Mesothelial cell of epicardium (in vitro differentiated cells): ENCODE measurements at regions not wholly inside any gene's neighbourhood (a gene's known extent, or its start where the extent isn't known, plus 50 kb on each side); places are given as distances from the start of the nearest gene placed in this dataset.

ENCODE experiments used
- DNase-seq, 2 experiments: peaks; one replicate each; pipeline ENCODE4 v3.0.0; 2021; ENCODE audit warnings: low spot score in 2 of 2; ENCODE audit not compliant: unreplicated experiment in 2 of 2
- H3K27ac Mint-ChIP-seq: 2 replicates; pipeline ENCODE4 v1.8.0; 2021; ENCODE audit warnings: mixed read lengths
- H3K27me3 Mint-ChIP-seq: 2 replicates; pipeline ENCODE4 v1.8.0; 2021; ENCODE audit warnings: low read depth, mixed read lengths
- H3K36me3 Mint-ChIP-seq: 2 replicates; pipeline ENCODE4 v1.8.0; 2021; ENCODE audit warnings: mixed read lengths
- H3K4me1 Mint-ChIP-seq: 2 replicates; pipeline ENCODE4 v1.8.0; 2021; ENCODE audit warnings: mixed read lengths
- H3K4me3 Mint-ChIP-seq: 2 replicates; pipeline ENCODE4 v1.8.0; 2021; ENCODE audit warnings: mild to moderate bottlenecking, moderate library complexity, mixed read lengths
- H3K9me3 Mint-ChIP-seq: 2 replicates; pipeline ENCODE4 v1.8.0; 2021; ENCODE audit warnings: mixed read lengths
- TF ChIP-seq, protein P1 (sequence below): fragments of 200-600 bp; sonication (generic); IDR thresholded peaks from one replicate; pipeline ENCODE4 v1.5.0; 2021; ENCODE audit warnings: antibody characterized with exemption; ENCODE audit not compliant: unreplicated experiment

DNA sequence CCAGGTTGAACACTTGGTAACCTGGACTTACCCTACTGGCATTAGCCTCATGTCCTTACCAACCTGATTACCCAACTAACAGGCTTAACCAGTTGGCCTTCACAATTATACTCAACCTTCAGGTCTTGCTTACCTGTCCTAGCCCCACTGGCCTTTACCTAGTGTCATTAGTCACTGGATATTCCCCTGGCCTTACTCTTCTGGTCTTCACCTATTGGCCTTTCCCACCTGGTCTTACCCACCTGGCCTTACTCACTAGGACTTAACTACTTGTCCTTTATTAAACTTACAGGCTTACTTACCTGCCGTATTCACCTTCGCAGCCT, 131.1 kb upstream of the ZSWIM2 start:
- TF ChIP-seq, protein P1, sequence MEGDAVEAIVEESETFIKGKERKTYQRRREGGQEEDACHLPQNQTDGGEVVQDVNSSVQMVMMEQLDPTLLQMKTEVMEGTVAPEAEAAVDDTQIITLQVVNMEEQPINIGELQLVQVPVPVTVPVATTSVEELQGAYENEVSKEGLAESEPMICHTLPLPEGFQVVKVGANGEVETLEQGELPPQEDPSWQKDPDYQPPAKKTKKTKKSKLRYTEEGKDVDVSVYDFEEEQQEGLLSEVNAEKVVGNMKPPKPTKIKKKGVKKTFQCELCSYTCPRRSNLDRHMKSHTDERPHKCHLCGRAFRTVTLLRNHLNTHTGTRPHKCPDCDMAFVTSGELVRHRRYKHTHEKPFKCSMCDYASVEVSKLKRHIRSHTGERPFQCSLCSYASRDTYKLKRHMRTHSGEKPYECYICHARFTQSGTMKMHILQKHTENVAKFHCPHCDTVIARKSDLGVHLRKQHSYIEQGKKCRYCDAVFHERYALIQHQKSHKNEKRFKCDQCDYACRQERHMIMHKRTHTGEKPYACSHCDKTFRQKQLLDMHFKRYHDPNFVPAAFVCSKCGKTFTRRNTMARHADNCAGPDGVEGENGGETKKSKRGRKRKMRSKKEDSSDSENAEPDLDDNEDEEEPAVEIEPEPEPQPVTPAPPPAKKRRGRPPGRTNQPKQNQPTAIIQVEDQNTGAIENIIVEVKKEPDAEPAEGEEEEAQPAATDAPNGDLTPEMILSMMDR: no peak
- no peaks in the 10 kb centered on the region for H3K27me3 Mint-ChIP-seq
- no peaks in the 10 kb centered on the region for H3K4me1 Mint-ChIP-seq
- H3K9me3 Mint-ChIP-seq: peaks cover 3% of the 10 kb centered on the region
- DNase-seq: no peak
- no peak overlapping the region for H3K4me3 Mint-ChIP-seq
- H3K36me3 Mint-ChIP-seq: no peaks in the 10 kb centered on the region
- H3K27ac Mint-ChIP-seq: no peak overlapping the region

GRCh38 chr2:186979439-186980116, 130.6 kb upstream of the ZSWIM2 start:
- DNase-seq: no peak

GRCh38 chr2:186977433-186978045, 128.6 kb upstream of the ZSWIM2 start:
- H3K27ac Mint-ChIP-seq: no peak overlapping the region
- H3K4me3 Mint-ChIP-seq: no peak overlapping the region
- TF ChIP-seq, protein P1: no peak
- H3K9me3 Mint-ChIP-seq: no peaks in the 10 kb centered on the region
- no peak for DNase-seq
- no peaks in the 10 kb centered on the region for H3K27me3 Mint-ChIP-seq
- H3K4me1 Mint-ChIP-seq: no peaks in the 10 kb centered on the region
- H3K36me3 Mint-ChIP-seq: no peaks in the 10 kb centered on the region

More at GRCh38 chr2:186979439-186980116, 130.6 kb upstream of the ZSWIM2 start:
- H3K27me3 Mint-ChIP-seq: no peaks in the 10 kb centered on the region
- no peaks in the 10 kb centered on the region for H3K36me3 Mint-ChIP-seq
- H3K4me1 Mint-ChIP-seq: no peaks in the 10 kb centered on the region
- TF ChIP-seq, protein P1: no peak
- no peak overlapping the region for H3K4me3 Mint-ChIP-seq
- no peak overlapping the region for H3K27ac Mint-ChIP-seq
- no peaks in the 10 kb centered on the region for H3K9me3 Mint-ChIP-seq

DNA sequence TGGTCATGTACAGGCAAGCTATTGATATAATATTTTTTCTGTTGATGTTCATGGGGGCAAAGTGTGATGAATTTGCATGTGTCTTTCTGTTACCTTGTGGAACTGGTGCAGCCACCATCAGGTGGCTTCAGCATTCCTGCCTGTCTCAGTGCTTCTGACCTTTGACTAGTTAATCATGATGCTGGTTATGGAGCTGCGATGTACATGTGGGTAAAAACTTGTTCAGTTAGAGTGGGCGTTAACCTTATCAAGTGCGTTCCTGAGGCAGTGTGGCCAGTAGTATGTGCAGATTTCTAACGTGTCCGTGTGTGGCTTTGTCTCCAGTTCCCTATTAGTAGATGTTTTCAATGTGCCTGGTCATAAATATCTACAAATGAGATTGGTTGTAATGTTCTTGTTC, 127.4 kb upstream of the ZSWIM2 start:
- Mint-ChIP-seq H3K4me3 (no peak overlapping the region), H3K9me3 (no peaks in the 10 kb centered on the region), H3K27me3 (no peaks in the 10 kb centered on the region), H3K27ac (no peak overlapping the region), H3K4me1 (no peaks in the 10 kb centered on the region), H3K36me3 (no peaks in the 10 kb centered on the region)
- no peak for DNase-seq
- TF ChIP-seq, protein P1: no peak

- H3K4me3 Mint-ChIP-seq: no peak overlapping the region
- no peaks in the 10 kb centered on the region for H3K27me3 Mint-ChIP-seq
- H3K36me3 Mint-ChIP-seq: no peaks in the 10 kb centered on the region
- no peaks in the 10 kb centered on the region for H3K9me3 Mint-ChIP-seq
- TF ChIP-seq, protein P1: no peak
- DNase-seq: no peak
- no peaks in the 10 kb centered on the region for H3K4me1 Mint-ChIP-seq
- H3K27ac Mint-ChIP-seq: no peak overlapping the region
Measured at GRCh38 chr2:186972281-186972970, 123.5 kb upstream of the ZSWIM2 start.
